ENCODE measurements at regions not wholly inside any gene's neighbourhood (a gene's known extent, or its start where the extent isn't known, plus 50 kb on each side); places are given as distances from the start of the nearest gene placed in this dataset.

DNA sequence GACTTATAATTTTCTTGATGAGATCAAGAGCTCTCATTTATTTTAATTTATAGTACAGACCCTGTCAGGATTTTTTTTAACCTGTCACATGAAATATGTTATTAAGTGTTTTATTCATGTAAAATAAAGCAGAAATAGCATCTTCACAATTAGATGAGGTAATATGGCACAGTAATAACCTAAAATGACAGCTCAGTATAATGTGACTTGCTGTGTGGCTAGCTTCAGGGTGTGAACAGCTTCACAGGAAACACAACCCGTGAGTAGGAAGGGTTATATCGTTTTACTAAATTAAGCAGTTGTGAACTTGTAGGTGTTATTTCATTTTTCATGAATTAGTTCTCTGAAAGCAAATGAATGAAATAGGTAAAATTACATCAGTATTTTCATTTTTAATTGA lies 366.9 kb upstream of the CHORDC1 start:
- TF ChIP-seq, protein P1, sequence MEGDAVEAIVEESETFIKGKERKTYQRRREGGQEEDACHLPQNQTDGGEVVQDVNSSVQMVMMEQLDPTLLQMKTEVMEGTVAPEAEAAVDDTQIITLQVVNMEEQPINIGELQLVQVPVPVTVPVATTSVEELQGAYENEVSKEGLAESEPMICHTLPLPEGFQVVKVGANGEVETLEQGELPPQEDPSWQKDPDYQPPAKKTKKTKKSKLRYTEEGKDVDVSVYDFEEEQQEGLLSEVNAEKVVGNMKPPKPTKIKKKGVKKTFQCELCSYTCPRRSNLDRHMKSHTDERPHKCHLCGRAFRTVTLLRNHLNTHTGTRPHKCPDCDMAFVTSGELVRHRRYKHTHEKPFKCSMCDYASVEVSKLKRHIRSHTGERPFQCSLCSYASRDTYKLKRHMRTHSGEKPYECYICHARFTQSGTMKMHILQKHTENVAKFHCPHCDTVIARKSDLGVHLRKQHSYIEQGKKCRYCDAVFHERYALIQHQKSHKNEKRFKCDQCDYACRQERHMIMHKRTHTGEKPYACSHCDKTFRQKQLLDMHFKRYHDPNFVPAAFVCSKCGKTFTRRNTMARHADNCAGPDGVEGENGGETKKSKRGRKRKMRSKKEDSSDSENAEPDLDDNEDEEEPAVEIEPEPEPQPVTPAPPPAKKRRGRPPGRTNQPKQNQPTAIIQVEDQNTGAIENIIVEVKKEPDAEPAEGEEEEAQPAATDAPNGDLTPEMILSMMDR (IDR thresholded peaks at IDR 0.05) = no peak
- TF ChIP-seq RFX5 (IDR thresholded peaks at IDR 0.05; ENCODE audit: low read length) (no peak), TAF1 (IDR thresholded peaks at IDR 0.05; ENCODE audit: borderline replicate concordance, low read depth, low read length) (no peak), MXI1 (IDR thresholded peaks at IDR 0.05; ENCODE audit: low read depth, low read length) (no peak), EP300 (IDR thresholded peaks at IDR 0.05; ENCODE audit: borderline replicate concordance in 1 of 2, low read depth in 1 of 2, low read length in 1 of 2) (no peak), POLR2AphosphoS5 (IDR thresholded peaks at IDR 0.05; ENCODE audit: low read depth, low read length) (no peak), CHD2 (IDR thresholded peaks at IDR 0.05; ENCODE audit: low read length, partially characterized antibody) (no peak), NFIC (IDR thresholded peaks at IDR 0.05; ENCODE audit: borderline replicate concordance) (no peak), RAD21 (IDR thresholded peaks at IDR 0.05; ENCODE audit: low read length) (no peak)
- TF ChIP-seq, protein P2, sequence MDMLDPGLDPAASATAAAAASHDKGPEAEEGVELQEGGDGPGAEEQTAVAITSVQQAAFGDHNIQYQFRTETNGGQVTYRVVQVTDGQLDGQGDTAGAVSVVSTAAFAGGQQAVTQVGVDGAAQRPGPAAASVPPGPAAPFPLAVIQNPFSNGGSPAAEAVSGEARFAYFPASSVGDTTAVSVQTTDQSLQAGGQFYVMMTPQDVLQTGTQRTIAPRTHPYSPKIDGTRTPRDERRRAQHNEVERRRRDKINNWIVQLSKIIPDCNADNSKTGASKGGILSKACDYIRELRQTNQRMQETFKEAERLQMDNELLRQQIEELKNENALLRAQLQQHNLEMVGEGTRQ (IDR thresholded peaks at IDR 0.05; ENCODE audit: borderline replicate concordance, low read depth, low read length) = no peak

All from SK-N-SH (cell line).